Colonic mucosa (tissue), 4 donors: ENCODE measurements at regions not wholly inside any gene's neighbourhood (a gene's known extent, or its start where the extent isn't known, plus 50 kb on each side); places are given as distances from the start of the nearest gene placed in this dataset.
"Not testable (repeated sequence)": the region's sequence is repeated elsewhere in the genome, so short reads cannot be mapped to it uniquely, and the experiment has no call there.

Experiments
- DNase-seq: peaks from one replicate; pipeline ENCODE4 v3.0.0-alpha.2; 2020
- H3K27ac ChIP-seq: fragments of 200-600 bp; one replicate; pipeline ENCODE4 v1.8.0; 2021
- H3K27me3 ChIP-seq: fragments of 200-600 bp; one replicate; pipeline ENCODE4 v1.8.0; 2021
- H3K36me3 ChIP-seq: fragments of 200-600 bp; one replicate; pipeline ENCODE4 v1.8.0; 2021
- H3K4me1 ChIP-seq: fragments of 200-600 bp; one replicate; pipeline ENCODE4 v1.8.0; 2021; ENCODE audit warnings: mild to moderate bottlenecking
- H3K4me3 ChIP-seq: fragments of 200-600 bp; one replicate; pipeline ENCODE4 v1.8.0; 2021
- H3K9ac ChIP-seq, 2 donors: one replicate each; pipeline ENCODE4 v1.7.0; 2013; ENCODE audit warnings: control low read depth in 2 of 2, low read depth in 2 of 2, low read length in 2 of 2
- H3K9me3 ChIP-seq: fragments of 200-600 bp; one replicate; pipeline ENCODE4 v1.8.0; 2021
- CTCF ChIP-seq: fragments of 200-600 bp; IDR thresholded peaks from one replicate; pipeline ENCODE4 v1.8.0; 2022; ENCODE audit warnings: antibody characterized with exemption, mild to moderate bottlenecking
- intact Hi-C: fragments of 100-400 bp; cut with DNase I; formaldehyde crosslinking; loops from one replicate; pipeline ENCODE4 v1.14.1; 2022
- donor health status: healthy.
- donor health status: DM: no; HTN: no; CAD: no.
- donor health status: DM: no; HTN: no; CAD: no.

- intact Hi-C loops = no loop called here
- H3K4me3 ChIP-seq = no peak overlapping the region
- H3K4me1 ChIP-seq = no peaks in the 10 kb centered on the region
- no peaks in the 10 kb centered on the region for H3K9me3 ChIP-seq
- no peaks in the 10 kb centered on the region for H3K36me3 ChIP-seq
- no peak for TF ChIP-seq CTCF
- H3K27me3 ChIP-seq = no peaks in the 10 kb centered on the region
- no peak for DNase-seq
- no peak overlapping the region for H3K27ac ChIP-seq
- no peak overlapping the region for H3K9ac ChIP-seq
Observed at GRCh38 chr12:115370650-115371049, 686.7 kb upstream of the TBX3 start.

- no peaks in the 10 kb centered on the region for H3K9me3 ChIP-seq
- H3K36me3 ChIP-seq = no peaks in the 10 kb centered on the region
- no peaks in the 10 kb centered on the region for H3K4me1 ChIP-seq
- intact Hi-C loops = no loop called here
- H3K27me3 ChIP-seq = no peaks in the 10 kb centered on the region
- no peak overlapping the region for H3K9ac ChIP-seq
- TF ChIP-seq CTCF = no peak
- no peak overlapping the region for H3K27ac ChIP-seq
- no peak for DNase-seq
- H3K4me3 ChIP-seq = no peak overlapping the region
Observed at GRCh38 chr12:115370207-115370606, 686.2 kb upstream of the TBX3 start.

- H3K27ac ChIP-seq, DNase-seq, H3K4me3 ChIP-seq, H3K36me3 ChIP-seq, H3K4me1 ChIP-seq, H3K9ac ChIP-seq, H3K9me3 ChIP-seq, intact Hi-C loops, H3K27me3 ChIP-seq: not testable (repeated sequence)
Observed at GRCh38 chr12:115366277-115366676, 682.3 kb upstream of the TBX3 start.

- H3K36me3 ChIP-seq, DNase-seq, H3K27me3 ChIP-seq, intact Hi-C loops, H3K9ac ChIP-seq, H3K9me3 ChIP-seq, H3K27ac ChIP-seq, H3K4me1 ChIP-seq, H3K4me3 ChIP-seq: not testable (repeated sequence)
Observed at GRCh38 chr12:115365765-115366164, 681.8 kb upstream of the TBX3 start.

- H3K4me1 ChIP-seq = no peaks in the 10 kb centered on the region
- H3K27me3 ChIP-seq = no peaks in the 10 kb centered on the region
- TF ChIP-seq CTCF = no peak
- no peak overlapping the region for H3K9ac ChIP-seq
- DNase-seq = no peak
- no peak overlapping the region for H3K4me3 ChIP-seq
- no peaks in the 10 kb centered on the region for H3K36me3 ChIP-seq
- H3K9me3 ChIP-seq = no peaks in the 10 kb centered on the region
- H3K27ac ChIP-seq = no peak overlapping the region
- intact Hi-C loops = no loop called here
Observed at GRCh38 chr12:115364921-115365320, 680.9 kb upstream of the TBX3 start.

- no peaks in the 10 kb centered on the region for H3K36me3 ChIP-seq
- DNase-seq = no peak
- H3K27ac ChIP-seq = no peak overlapping the region
- intact Hi-C loops = no loop called here
- H3K4me1 ChIP-seq = no peaks in the 10 kb centered on the region
- H3K4me3 ChIP-seq = no peak overlapping the region
- H3K9ac ChIP-seq = no peak overlapping the region
- H3K9me3 ChIP-seq = no peaks in the 10 kb centered on the region
- no peak for TF ChIP-seq CTCF
- no peaks in the 10 kb centered on the region for H3K27me3 ChIP-seq
Observed at GRCh38 chr12:115362339-115362976, 678.5 kb upstream of the TBX3 start.

- intact Hi-C loops = no loop called here
- DNase-seq = no peak
- H3K27me3 ChIP-seq = no peaks in the 10 kb centered on the region
- no peaks in the 10 kb centered on the region for H3K9me3 ChIP-seq
- H3K36me3 ChIP-seq = no peaks in the 10 kb centered on the region
- no peak overlapping the region for H3K27ac ChIP-seq
- H3K4me3 ChIP-seq = no peak overlapping the region
- H3K9ac ChIP-seq = no peak overlapping the region
- H3K4me1 ChIP-seq = no peaks in the 10 kb centered on the region
- TF ChIP-seq CTCF = no peak
Observed at GRCh38 chr12:115357681-115358080, 673.7 kb upstream of the TBX3 start.
